GM08714 (cell line): ENCODE measurements at regions not wholly inside any gene's neighbourhood (a gene's known extent, or its start where the extent isn't known, plus 50 kb on each side); places are given as distances from the start of the nearest gene placed in this dataset.

Source experiments
- H3K4me3 ChIP-seq: fragments of 200-500 bp; sonication (Bioruptor generic); 2 replicates; pipeline ENCODE4 v1.5.1; 2014; ENCODE audit warnings: mild to moderate bottlenecking, low read length, inconsistent platforms
- ZNF274 ChIP-seq: IDR thresholded peaks from 2 replicates; pipeline ENCODE4 v1.6.1; 2012; ENCODE audit warnings: mild to moderate bottlenecking, low read depth, low read length

DNA sequence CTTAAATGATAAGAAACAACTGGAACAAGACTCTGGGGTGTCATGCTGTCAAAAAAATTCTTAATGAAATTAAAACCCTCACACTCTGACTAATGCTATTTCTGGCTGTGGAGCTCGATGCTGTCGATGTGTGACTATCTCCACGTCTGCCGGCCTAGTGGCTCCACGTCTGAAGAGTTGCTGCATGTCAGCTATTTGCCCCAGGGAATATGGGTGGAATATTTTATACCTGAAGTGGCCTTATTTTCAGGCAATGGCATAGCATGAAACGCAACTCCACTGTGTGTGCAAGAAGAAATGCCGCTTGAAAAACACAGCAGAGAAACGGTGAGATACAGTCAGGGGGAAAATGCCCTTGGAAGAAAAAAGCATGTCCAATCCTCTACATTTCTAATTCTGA is 50.9 kb upstream of the MGMT start:
- no peak overlapping the region for H3K4me3 ChIP-seq
- no peak for TF ChIP-seq ZNF274

DNA sequence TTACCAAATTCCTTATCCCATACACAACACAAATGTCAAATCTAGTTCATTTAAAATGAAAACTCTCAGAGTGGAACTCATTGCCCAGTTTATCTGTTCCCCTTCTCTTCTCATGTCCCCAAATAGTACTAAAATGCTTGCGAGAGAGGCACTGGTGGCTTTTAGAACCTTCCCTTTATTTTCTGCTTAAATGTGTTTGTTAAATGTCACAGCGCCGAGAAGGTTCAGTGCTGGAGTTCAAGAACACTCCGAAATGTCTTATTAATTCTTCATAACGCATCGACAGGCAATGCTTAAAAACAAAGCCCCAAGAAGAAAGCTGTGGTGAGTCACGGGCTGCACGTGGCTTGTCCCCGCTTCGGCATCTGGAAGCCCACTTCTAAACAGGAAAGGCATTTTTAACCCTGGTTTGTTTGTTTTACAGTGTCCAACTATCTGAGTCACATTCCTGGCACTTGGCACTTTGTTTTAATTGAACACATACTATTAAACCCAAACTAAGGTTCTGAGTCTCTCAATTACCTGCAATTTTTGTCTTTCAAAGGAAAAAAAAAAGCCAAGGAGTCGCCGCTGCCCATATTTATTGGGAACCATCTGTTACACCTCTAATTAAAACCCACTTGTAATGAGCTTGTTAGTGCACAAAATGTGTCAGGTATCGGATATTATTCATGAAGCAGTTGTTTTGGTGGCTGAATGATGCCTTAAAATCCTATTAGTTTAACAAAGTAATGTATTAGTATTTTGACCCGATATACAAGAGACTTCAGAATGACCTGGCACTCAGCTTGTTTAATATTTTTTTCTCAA is 49.9 kb upstream of the MGMT start:
- no peak overlapping the region for H3K4me3 ChIP-seq
- no peak for TF ChIP-seq ZNF274
